Pancreas (tissue), 10 donors: ENCODE measurements at regions not wholly inside any gene's neighbourhood (a gene's known extent, or its start where the extent isn't known, plus 50 kb on each side); places are given as distances from the start of the nearest gene placed in this dataset.

Experiments
- ATAC-seq, 4 donors: fragments of 200-7000 bp; cut with Tn5 transposase; one replicate each; pipeline versions ENCODE4 v1.8.0 to v1.9.1; 2020; ENCODE audit warnings: mild to moderate bottlenecking in 4 of 4, moderate library complexity in 4 of 4
- DNase-seq, 6 donors: peaks; one replicate each; pipeline ENCODE4 v3.0.0-alpha.2; 2020
- FAIRE-seq: peaks from 2 replicates; lab custom pipeline; 2012; peaks lifted over from hg19 to GRCh38; lab: Jason Lieb, UNC
- H3K27ac ChIP-seq, 4 donors: fragments of 200-600 bp; sonication (generic); 1 replicate in 3 of 4; 2 replicates in 1 of 4; pipeline versions ENCODE4 v1.5.0 to v1.8.0; 2020
- H3K27me3 ChIP-seq, 4 donors: fragments of 200-600 bp; one replicate each; pipeline ENCODE4 v1.8.0; 2021
- H3K36me3 ChIP-seq, 3 donors: fragments of 200-600 bp; sonication (generic) in 1 of 3; one replicate each; pipeline versions ENCODE4 v1.5.0 to v1.8.0; 2020 to 2021
- H3K4me1 ChIP-seq, 3 donors: fragments of 200-600 bp; one replicate each; pipeline ENCODE4 v1.8.0; 2021
- H3K4me3 ChIP-seq, 4 donors: fragments of 200-600 bp; sonication (generic) in 2 of 4; one replicate each; pipeline versions ENCODE4 v1.5.0 to v1.8.0; 2020 to 2021
- H3K9me3 ChIP-seq, 4 donors: fragments of 200-600 bp; one replicate each; pipeline ENCODE4 v1.8.0; 2021
- WGBS, 2 donors: extraction: QIAGEN DNeasy Blood & Tissue Kit; methylation state at CpG; one replicate each; pipeline ENCODE4 v1.1.7; 2013; 5-methylcytosine and 5-hydroxymethylcytosine counted together
- intact Hi-C, 3 donors: fragments of 100-400 bp; cut with DNase I; formaldehyde crosslinking; loops; one replicate each; pipeline versions ENCODE4 v1.11.1 to v1.14.2; 2022
- TF ChIP-seq, protein P1 (sequence below), 4 donors: fragments of 200-600 bp; sonication (generic) in 3 of 4; IDR thresholded peaks; one replicate each; pipeline versions ENCODE4 v1.5.0 to v1.8.0; 2021; ENCODE audit warnings: antibody characterized with exemption in 4 of 4
- donor health status: healthy with polysubstance abuse.
- donor health status: DM: no; HTN: no; CAD: no; lungs with moderate emphysema.
- donor health status: DM: no; HTN: no; CAD: no.
- donor health status: control.
- donor health status: control.
- donor health status: Bipolar disorder and iron deficiency.
- donor health status: DM: yes; HTN: yes; CAD: no.
- donor health status: DM: no; HTN: no; CAD: no.
- donor health status: DM: no; HTN: no; CAD: no.
- donor health status: DM: yes; HTN: yes; CAD: no.

DNA sequence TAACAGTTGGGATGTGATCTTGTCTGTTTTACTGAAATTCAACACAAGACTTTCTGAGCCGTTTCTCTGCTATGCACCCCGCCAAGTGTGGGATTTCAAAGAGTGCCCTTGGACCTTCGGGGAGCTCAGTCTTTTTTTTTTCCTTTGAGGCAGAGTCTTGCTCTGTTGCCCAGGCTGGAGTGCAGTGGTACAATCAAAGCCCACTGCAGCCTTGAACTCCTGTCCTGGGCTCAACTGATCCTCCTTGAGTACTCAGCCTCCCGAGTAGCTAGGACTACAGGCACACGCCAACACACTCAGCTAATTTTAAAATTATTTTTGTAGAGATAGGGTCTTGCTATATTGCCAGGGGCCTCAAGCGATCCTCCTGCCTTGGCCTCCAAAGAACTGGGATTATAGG is 162.9 kb downstream of the BAMBI start:
- ATAC-seq (no peak), DNase-seq (no peak), FAIRE-seq (no peak)
- Histone ChIP-seq H3K27me3 (no peaks in the 10 kb centered on the region), H3K4me1 (no peaks in the 10 kb centered on the region), H3K27ac (no peak overlapping the region), H3K9me3 (no peaks in the 10 kb centered on the region), H3K4me3 (no peak overlapping the region), H3K36me3 (no peaks in the 10 kb centered on the region)
- 75 to 82% methylated on average over 6 of the region's 6 CpGs for WGBS, 2 donors
- intact Hi-C loops, result no loop called here
- TF ChIP-seq, protein P1, sequence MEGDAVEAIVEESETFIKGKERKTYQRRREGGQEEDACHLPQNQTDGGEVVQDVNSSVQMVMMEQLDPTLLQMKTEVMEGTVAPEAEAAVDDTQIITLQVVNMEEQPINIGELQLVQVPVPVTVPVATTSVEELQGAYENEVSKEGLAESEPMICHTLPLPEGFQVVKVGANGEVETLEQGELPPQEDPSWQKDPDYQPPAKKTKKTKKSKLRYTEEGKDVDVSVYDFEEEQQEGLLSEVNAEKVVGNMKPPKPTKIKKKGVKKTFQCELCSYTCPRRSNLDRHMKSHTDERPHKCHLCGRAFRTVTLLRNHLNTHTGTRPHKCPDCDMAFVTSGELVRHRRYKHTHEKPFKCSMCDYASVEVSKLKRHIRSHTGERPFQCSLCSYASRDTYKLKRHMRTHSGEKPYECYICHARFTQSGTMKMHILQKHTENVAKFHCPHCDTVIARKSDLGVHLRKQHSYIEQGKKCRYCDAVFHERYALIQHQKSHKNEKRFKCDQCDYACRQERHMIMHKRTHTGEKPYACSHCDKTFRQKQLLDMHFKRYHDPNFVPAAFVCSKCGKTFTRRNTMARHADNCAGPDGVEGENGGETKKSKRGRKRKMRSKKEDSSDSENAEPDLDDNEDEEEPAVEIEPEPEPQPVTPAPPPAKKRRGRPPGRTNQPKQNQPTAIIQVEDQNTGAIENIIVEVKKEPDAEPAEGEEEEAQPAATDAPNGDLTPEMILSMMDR (IDR thresholded peaks at IDR 0.05), result no peak

DNA sequence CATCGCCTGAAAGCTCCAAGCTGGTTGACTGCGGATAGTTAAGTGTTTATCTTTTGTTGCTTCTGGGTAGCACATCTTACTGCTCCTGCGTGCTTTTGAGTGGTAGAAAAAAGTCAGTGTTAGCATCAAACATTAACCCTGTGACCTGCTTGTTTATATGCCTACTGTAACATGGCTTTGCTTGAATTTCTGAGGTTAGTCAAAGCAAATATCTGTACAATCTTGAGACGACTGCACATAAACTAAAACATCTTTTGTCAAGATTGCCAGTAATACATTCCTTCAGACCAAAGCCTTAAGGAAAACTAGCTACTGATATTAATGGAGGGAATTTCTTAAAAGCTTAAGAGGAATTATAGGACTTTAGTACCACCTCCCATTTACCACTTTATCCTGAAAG is 163.7 kb downstream of the BAMBI start:
- TF ChIP-seq, protein P1 (IDR thresholded peaks at IDR 0.05), result no peak
- Histone ChIP-seq H3K4me3 (no peak overlapping the region), H3K9me3 (no peaks in the 10 kb centered on the region), H3K27ac (no peak overlapping the region), H3K4me1 (no peaks in the 10 kb centered on the region), H3K36me3 (no peaks in the 10 kb centered on the region), H3K27me3 (no peaks in the 10 kb centered on the region)
- intact Hi-C loops, result no loop called here
- DNase-seq, result no peak
- ATAC-seq, result no peak
- WGBS, 2 donors, result 75 to 77% methylated on average over 4 of the region's 4 CpGs
- no peak for FAIRE-seq

DNA sequence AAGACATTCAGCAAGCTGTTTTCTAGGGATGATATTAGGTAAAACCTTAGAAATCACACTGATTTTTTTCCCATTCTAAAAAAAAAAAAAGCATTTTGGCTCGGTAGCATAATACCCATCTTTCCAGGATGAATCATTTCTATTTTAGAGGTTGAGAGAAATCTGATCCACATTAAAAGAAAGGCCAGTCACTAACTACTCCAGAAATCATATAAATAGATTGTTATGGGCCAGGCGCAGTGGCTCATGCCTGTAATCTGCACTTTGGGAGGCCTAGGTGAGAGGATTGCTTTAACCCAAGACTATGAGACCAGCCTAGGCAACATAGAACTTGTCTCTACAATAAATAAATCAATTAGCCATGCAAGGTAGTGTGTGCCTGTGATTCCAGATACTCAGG is 164.3 kb downstream of the BAMBI start:
- TF ChIP-seq, protein P1 (IDR thresholded peaks at IDR 0.05), result no peak
- no peak overlapping the region for H3K4me3 ChIP-seq
- H3K36me3 ChIP-seq, result no peaks in the 10 kb centered on the region
- no peaks in the 10 kb centered on the region for H3K4me1 ChIP-seq
- intact Hi-C loops, result no loop called here
- H3K27ac ChIP-seq, result no peak overlapping the region
- FAIRE-seq (no peak), ATAC-seq (no peak), DNase-seq (no peak)
- H3K27me3 ChIP-seq, result no peaks in the 10 kb centered on the region
- no peaks in the 10 kb centered on the region for H3K9me3 ChIP-seq
- 76 to 88% methylated on average over 2 of the region's 2 CpGs for WGBS, 2 donors

- Histone ChIP-seq H3K4me1 (no peaks in the 10 kb centered on the region), H3K36me3 (no peaks in the 10 kb centered on the region), H3K27me3 (no peaks in the 10 kb centered on the region), H3K9me3 (no peaks in the 10 kb centered on the region), H3K27ac (no peak overlapping the region), H3K4me3 (no peak overlapping the region)
- intact Hi-C loops, result no loop called here
- FAIRE-seq (no peak), ATAC-seq (no peak), DNase-seq (no peak)
- TF ChIP-seq, protein P1 (IDR thresholded peaks at IDR 0.05), result no peak
- 87 to 90% methylated on average over 3 of the region's 3 CpGs for WGBS, 2 donors
Observed at GRCh38 chr10:28842321-28842720, 165.0 kb downstream of the BAMBI start.

DNA sequence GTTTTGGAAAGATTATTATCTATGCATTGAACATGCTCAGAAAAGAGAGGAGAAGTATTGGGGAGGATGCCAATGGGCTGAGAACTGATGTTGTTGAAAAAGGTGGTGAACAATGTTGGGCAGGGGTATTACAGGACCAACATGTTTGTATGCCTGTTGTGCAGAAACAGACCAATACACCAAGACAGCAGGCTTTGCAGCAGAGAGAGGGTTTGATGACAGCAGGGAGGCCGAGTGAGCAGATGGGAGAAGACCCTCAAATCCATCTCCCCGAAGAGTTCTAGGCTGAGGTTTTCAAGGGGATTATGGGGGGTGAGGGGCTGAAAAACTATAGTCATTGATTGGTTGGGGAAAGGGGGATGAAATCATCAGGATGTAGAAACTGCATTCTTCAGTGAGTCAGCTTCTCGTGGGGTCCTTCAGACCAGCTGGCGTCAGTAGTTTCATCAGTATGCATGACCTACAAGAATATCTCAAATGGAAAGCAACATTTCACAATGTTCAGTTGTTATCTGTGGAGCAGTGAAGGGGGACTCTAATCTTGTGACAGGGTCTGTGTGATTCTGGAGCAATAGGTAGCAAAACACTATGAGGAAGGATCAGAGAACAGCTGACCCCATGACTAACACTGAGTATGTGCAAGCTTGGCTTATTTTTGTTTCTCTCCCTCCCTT is 167.8 kb downstream of the BAMBI start:
- no peak for ATAC-seq
- TF ChIP-seq, protein P1 (IDR thresholded peaks at IDR 0.05), result no peak
- WGBS, 2 donors, result 83 to 89% methylated on average over 4 of the region's 4 CpGs
- DNase-seq, result no peak
- no peaks in the 10 kb centered on the region for H3K36me3 ChIP-seq
- H3K4me3 ChIP-seq, result no peak overlapping the region
- no peaks in the 10 kb centered on the region for H3K27me3 ChIP-seq
- FAIRE-seq, result no peak
- H3K9me3 ChIP-seq, result no peaks in the 10 kb centered on the region
- no peak overlapping the region for H3K27ac ChIP-seq
- intact Hi-C loops, result no loop called here
- H3K4me1 ChIP-seq, result no peaks in the 10 kb centered on the region
